Transverse colon (tissue), 4 donors: ENCODE measurements at regions not wholly inside any gene's neighbourhood (a gene's known extent, or its start where the extent isn't known, plus 50 kb on each side); places are given as distances from the start of the nearest gene placed in this dataset.

ENCODE experiments used
- DNase-seq: peaks from one replicate; pipeline ENCODE4 v3.0.0-alpha.2; 2019
- H3K27ac ChIP-seq, 4 donors: fragments of 200-600 bp; sonication (generic); 2 replicates each; pipeline ENCODE4 v1.5.1; 2016 to 2018; ENCODE audit warnings: inconsistent platforms in 4 of 4
- H3K27me3 ChIP-seq: fragments of 200-600 bp; sonication (generic); 2 replicates; pipeline ENCODE4 v1.5.1; 2017; ENCODE audit warnings: inconsistent platforms
- H3K36me3 ChIP-seq, 4 donors: fragments of 200-600 bp; sonication (generic); 2 replicates each; pipeline ENCODE4 v1.5.1; 2017 to 2019; ENCODE audit warnings: inconsistent platforms in 4 of 4
- H3K4me1 ChIP-seq, 4 donors: fragments of 200-600 bp; sonication (generic); 2 replicates each; pipeline ENCODE4 v1.5.1; 2017 to 2020; ENCODE audit warnings: inconsistent platforms in 4 of 4
- H3K4me3 ChIP-seq, 4 donors: fragments of 200-600 bp; sonication (generic); 1 replicate in 1 of 4; 2 replicates in 3 of 4; pipeline versions ENCODE4 v1.5.1 to v1.6.1; 2017 to 2019; ENCODE audit warnings: inconsistent platforms in 4 of 4
- H3K9me3 ChIP-seq, 2 donors: fragments of 200-600 bp; sonication (generic); 2 replicates each; pipeline ENCODE4 v1.5.1; 2017 to 2019; ENCODE audit warnings: inconsistent platforms in 2 of 2
- CTCF ChIP-seq, 5 experiments: fragments of 200-600 bp in 3 of 5; fragments of 450-650 bp in 2 of 5; sonication (generic) in 3 of 5; IDR thresholded peaks; 1 replicate in 2 of 5; 2 replicates in 3 of 5; pipeline ENCODE4 v1.5.1; 2016 to 2017; ENCODE audit warnings: antibody characterized with exemption in 5 of 5, inconsistent platforms in 3 of 5, mild to moderate bottlenecking in 2 of 5, moderate library complexity in 1 of 5
- EP300 ChIP-seq: sonication (generic); formaldehyde crosslinking; IDR thresholded peaks from one replicate; pipeline ENCODE4 v1.6.1; 2017; ENCODE audit warnings: antibody characterized with exemption, low read depth
- POLR2A ChIP-seq: fragments of 450-650 bp; IDR thresholded peaks from one replicate; pipeline ENCODE4 v1.6.1; 2016; ENCODE audit warnings: antibody characterized with exemption, mild to moderate bottlenecking, moderate library complexity
- POLR2AphosphoS5 ChIP-seq, 3 donors: sonication (generic); formaldehyde crosslinking; IDR thresholded peaks; one replicate each; pipeline ENCODE4 v1.6.1; 2016; ENCODE audit warnings: antibody characterized with exemption in 3 of 3
- WGBS, 2 donors: methylation state at CpG; one replicate each; pipeline ENCODE4 v1.1.5; 2018; ENCODE audit warnings: low coverage in 1 of 2; 5-methylcytosine and 5-hydroxymethylcytosine counted together
- in situ Hi-C, 4 donors: fragments of 200-750 bp; cut with MboI; loops; one replicate each; pipeline versions ENCODE4 v1.15.0 to v1.15.1; 2017; ENCODE audit warnings: low sequenced_read_pairs in 3 of 4, low pct_ligation_motif_present in 1 of 4, low pct_unique_long_range_greater_than_20kb in 1 of 4
- intact Hi-C: fragments of 100-400 bp; cut with DNase I; formaldehyde crosslinking; loops from one replicate; pipeline ENCODE4 v1.15.1; 2023; ENCODE audit warnings: low total_unique reads

GRCh38 chr4:126241634-126242033, 926.9 kb downstream of the FAT4 start:
- intact Hi-C loops (no loop called here), in situ Hi-C loops (no loop called here)
- Histone ChIP-seq H3K4me1 (no peaks in the 10 kb centered on the region), H3K36me3 (no peaks in the 10 kb centered on the region), H3K9me3 (no peaks in the 10 kb centered on the region), H3K27ac (no peak overlapping the region), H3K4me3 (no peak overlapping the region), H3K27me3 (no peaks in the 10 kb centered on the region)
- DNase-seq, result no peak
- TF ChIP-seq EP300 (no peak), POLR2AphosphoS5 (IDR thresholded peaks at IDR 0.05) (no peak), POLR2A (no peak), CTCF (IDR thresholded peaks at IDR 0.05) (no peak)
- 73 to 87% methylated on average over 2 of the region's 2 CpGs for WGBS, 2 donors

- no peak overlapping the region for H3K4me3 ChIP-seq
- in situ Hi-C loops, result no loop called here
- H3K27ac ChIP-seq, result no peak overlapping the region
- no peaks in the 10 kb centered on the region for H3K9me3 ChIP-seq
- 67 to 71% methylated on average over 6 to 7 of the region's 7 CpGs for WGBS, 2 donors
- no peaks in the 10 kb centered on the region for H3K4me1 ChIP-seq
- no peaks in the 10 kb centered on the region for H3K27me3 ChIP-seq
- TF ChIP-seq EP300 (no peak), POLR2AphosphoS5 (IDR thresholded peaks at IDR 0.05) (no peak), CTCF (IDR thresholded peaks at IDR 0.05) (no peak), POLR2A (no peak)
- intact Hi-C loops, result no loop called here
- DNase-seq, result no peak
- H3K36me3 ChIP-seq, result no peaks in the 10 kb centered on the region
Measured at GRCh38 chr4:126242679-126243390, 928.1 kb downstream of the FAT4 start.

- Histone ChIP-seq H3K4me1 (no peaks in the 10 kb centered on the region), H3K36me3 (no peaks in the 10 kb centered on the region), H3K4me3 (no peak overlapping the region), H3K27me3 (no peaks in the 10 kb centered on the region), H3K27ac (no peak overlapping the region), H3K9me3 (no peaks in the 10 kb centered on the region)
- DNase-seq, result no peak
- in situ Hi-C loops, result no loop called here
- 92 to 97% methylated on average over 3 of the region's 3 CpGs for WGBS, 2 donors
- no peak for TF ChIP-seq EP300
- TF ChIP-seq POLR2A, result no peak
- no peak for TF ChIP-seq CTCF (IDR thresholded peaks at IDR 0.05)
- no peak for TF ChIP-seq POLR2AphosphoS5 (IDR thresholded peaks at IDR 0.05)
- intact Hi-C loops, result no loop called here
Measured at GRCh38 chr4:126247409-126247808, 932.7 kb downstream of the FAT4 start.

- no peak for DNase-seq
- Histone ChIP-seq H3K27me3 (no peaks in the 10 kb centered on the region), H3K36me3 (no peaks in the 10 kb centered on the region), H3K9me3 (no peaks in the 10 kb centered on the region), H3K27ac (no peak overlapping the region), H3K4me3 (no peak overlapping the region), H3K4me1 (no peaks in the 10 kb centered on the region)
- 87 to 88% methylated on average over 2 of the region's 2 CpGs for WGBS, 2 donors
- in situ Hi-C loops, result no loop called here
- intact Hi-C loops, result no loop called here
- TF ChIP-seq CTCF (IDR thresholded peaks at IDR 0.05) (no peak), POLR2AphosphoS5 (IDR thresholded peaks at IDR 0.05) (no peak), POLR2A (no peak), EP300 (no peak)
Measured at GRCh38 chr4:126250006-126250405, 935.3 kb downstream of the FAT4 start.
